ELF-1 (cell line): ENCODE measurements at regions not wholly inside any gene's neighbourhood (a gene's known extent, or its start where the extent isn't known, plus 50 kb on each side); places are given as distances from the start of the nearest gene placed in this dataset.
"Not testable (repeated sequence)": the region's sequence is repeated elsewhere in the genome, so short reads cannot be mapped to it uniquely, and the experiment has no call there.

ENCODE experiments used
- DNase-seq: peaks from one replicate; pipeline ENCODE4 v3.0.0-alpha.2; 2016; ENCODE audit warnings: low read depth, low spot score

DNA sequence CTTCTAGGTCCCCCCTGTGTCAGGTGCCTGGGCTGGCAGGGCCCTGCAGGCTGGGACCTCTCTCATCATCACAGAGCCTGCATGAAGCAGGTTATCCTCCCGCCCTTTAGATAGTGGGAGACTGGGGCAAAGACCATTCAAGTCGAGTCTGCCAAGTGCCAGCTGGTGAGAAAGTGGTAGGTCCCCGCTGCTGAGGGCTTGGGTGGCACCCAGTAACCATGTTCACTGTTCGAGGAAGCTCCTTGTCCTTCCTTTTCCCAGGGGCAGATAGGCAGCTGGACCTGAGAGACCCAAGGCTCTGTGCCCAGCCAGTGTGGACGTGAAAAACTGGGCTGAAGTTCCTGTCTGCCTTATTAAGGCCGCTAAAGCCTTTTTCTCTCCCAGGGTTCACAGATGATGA, 1319.8 kb downstream of the TBC1D22A start:
- no peak for DNase-seq

DNA sequence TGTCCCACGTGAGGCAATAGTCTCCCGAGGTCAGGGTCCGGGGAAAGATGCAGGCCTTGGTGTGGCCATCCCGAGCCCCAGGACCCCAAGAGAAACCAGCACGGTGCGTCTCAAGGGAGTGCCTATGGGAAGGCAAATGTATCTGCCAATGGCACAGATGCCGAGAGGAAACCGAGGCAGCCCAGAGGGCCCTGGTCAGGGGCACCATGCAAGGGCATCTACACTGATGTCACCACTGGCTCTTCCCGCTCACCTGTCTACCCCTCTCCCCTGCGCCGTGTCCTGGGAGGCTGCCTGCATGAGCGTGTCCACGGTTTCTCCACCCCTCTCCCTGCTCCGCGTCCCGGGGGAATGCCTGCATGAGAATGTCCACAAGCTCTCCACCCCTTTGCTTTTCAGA, 1318.8 kb downstream of the TBC1D22A start:
- DNase-seq, result no peak

DNA sequence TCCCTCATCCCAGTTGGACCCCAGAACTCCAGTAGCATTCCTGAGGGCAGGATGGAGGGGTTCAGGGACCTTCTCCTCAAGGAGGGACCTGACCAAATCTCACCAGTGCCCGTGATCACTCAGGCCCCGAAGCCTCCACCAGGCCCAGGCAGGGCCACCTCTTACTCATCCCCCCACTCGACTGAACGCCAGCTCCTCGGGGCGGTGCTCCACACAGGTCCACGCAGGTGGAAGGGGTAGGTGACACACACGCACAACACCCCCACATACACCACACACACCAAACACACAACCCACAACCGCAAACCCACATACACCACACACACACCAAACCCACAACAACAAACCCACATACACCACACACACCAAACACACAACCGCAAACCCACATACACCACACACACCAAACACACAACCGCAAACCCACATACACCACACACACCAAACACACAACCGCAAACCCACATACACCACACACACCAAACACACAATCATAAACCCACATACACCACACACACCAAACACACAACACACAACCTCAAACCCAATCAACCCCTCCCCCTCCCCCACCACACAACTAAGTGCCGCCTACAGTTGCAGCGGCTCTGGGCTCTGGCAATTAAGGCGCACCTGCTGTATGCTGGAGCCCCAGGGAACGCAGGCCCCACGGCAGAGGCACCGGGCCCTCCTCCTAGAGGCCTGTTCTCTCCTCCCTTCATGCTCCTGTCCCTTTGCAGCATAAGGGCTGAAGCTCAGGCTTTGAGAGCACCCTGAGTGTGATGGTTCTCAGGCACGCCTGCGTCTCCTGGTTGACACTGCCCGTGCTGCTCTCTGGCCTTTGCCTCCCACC, 1318.1 kb downstream of the TBC1D22A start:
- DNase-seq, result no peak

DNA sequence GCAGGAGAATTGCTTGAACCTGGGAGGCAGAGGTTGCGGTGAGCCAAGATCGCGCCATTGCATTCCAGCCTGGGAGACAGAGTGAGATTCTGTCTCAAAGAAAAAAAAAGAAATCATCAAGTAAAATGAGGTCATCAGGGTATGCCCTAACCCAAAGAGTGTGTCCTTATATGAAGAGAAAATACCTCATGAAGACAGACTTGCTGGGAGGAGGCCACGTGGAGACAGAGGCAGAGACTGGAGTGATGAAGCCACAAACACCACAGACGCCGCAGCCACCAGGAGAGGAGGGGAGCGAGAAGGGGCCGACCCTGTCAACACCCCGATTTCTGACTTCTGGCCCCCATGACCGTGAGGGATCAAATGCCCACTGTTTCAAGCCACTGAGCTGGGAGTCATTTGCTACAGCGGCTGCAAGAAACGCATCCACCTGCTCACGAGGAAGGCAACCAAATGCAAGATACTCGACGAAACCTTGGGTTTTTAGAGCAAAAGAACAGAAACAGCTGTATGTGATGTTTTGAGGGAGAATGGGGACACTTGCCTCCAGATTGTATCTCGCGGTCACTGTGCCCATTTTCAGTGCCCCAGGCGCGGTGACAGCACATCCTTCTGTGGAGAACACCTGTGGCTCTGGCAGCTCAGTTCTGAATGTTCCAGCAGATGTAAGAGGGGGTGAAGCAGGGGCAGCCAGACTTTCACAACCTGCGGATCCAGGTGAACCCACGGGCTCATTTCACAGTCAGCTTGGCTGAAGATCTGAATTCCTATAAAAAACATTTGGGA, 1317.2 kb downstream of the TBC1D22A start:
- no peak for DNase-seq

DNA sequence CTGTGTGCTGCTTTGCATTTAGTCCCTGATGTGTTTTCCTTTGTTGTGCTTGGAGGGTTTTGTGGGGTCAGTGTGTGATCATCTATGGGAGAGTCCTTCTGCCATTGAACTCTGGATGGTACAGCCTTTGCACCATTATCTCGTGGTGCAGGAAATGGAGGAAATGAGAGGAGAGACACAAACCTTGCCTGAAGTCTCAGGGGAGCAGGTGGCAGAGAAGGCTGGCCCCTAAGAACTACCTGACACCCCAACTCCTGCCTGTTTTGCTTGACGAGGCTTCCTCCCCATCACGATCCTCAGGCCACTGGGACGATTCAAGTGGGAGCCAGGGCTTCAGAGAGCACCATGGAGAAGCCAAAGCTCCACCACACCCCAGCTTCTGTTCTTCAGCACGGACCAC, 1316.4 kb downstream of the TBC1D22A start:
- no peak for DNase-seq

DNA sequence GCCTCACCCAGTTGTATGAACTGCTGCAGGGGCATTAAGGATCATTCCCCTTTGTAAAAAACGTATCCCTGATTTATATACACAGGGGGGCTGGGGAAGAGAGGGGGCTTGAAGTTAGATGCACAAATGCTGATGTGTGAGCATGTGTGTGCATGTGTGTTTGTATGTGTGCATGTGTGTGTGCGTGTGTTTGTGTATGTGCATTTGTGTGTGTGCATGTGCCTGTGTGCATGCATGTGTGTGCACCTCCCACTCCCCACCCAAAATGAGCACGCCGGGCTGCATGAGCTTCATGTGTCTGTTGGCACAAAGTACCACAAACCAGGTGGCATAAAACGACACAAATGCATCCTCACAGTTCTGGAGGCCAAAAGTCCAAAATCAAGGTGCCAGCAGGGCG, 1315.2 kb downstream of the TBC1D22A start:
- no peak for DNase-seq

DNA sequence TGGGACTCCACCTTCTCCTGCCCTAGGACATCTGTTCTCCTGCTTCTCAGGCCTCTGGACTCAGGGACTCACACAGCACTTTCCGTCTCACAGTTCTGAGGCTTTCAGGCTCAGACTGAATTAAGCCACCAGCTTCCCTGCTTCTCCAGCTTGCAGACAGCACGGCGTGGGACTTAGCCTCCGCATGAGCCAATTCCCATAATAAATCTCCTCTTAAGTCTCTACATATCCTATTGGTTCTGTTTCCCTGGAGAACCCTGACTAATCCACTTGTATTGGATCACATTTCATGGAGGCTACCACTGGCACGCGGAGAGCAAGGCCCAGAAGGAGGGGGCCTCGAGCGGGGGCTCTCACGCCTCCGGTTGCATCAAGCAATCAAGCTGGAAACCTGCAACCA, 1313.6 kb downstream of the TBC1D22A start:
- no peak for DNase-seq

DNA sequence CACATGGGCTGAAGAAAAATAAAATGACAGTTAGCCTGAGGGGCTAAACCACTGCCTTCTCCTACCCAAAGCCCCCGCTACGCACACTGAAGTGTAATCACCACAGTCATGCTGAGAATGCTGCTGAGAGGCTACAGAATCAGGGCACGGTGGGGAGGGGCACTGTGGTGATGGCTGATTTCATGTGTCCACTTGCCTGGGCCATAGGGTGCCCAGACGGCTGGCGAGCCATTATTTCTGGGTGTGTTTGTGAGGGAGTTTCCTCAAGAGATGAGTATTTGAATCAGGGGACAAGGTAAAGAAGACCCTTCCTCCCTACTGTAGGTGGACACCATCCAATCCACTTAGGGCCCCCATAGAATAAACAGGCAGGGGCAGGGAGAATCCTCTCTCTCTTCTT, 1313.2 kb downstream of the TBC1D22A start:
- no peak for DNase-seq

DNA sequence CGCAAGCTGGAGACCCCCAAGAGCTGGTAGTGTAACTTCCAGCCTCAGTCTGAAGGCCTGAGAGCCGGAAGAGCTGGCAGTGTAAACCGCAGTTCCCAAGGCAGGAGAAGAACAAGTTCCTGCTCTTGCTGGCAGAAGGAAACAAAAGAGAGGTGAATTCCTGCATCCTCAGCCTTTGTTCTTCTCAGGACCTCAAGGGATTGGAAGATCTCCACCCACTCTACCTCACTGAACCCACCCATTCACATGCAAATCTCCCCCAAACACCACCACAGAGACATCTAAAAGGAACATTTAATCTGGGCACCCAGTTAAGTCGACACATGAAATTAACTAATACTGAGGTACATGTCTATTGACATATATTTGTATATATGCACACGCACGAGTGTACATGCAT, 1310.3 kb downstream of the TBC1D22A start:
- peak; percentile 90 for DNase-seq

DNA sequence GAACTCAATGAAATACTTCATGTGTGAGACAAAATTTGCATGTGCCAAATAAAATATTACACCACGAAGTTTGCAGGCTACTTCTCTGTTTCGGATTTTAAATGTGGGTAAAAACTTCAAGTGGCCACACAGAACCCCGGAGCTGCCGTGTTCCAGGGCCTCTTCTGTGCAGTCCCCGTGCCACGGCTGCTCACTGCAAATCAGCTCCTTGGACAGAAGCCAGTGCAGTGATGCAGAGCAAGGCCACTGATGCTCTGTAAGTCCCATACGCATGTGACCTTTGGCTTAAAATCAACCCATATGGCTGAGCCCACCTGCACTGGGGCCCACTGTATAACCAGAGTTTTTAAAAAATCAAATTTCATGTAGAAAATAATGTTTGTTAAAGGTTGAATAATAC, 1309.4 kb downstream of the TBC1D22A start:
- no peak for DNase-seq

DNA sequence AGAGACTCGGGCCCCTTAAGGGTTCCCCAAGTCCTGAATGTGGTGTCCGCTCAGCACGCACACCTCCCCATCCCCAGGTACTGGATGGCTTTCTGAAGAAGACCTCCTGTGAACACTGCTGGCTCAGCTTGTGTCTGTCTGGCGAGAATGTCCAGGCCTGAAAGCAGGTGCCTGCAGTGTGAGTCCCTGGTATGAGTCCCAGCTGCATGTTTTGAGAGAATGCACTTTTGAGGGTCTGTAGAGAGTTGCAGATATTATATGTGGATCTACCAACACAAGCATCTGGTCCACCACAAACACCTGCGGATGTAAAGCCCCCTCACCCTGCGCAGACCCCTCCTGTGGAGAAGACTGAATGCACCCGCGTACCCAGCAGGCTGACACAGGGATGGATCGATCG, 1308.9 kb downstream of the TBC1D22A start:
- DNase-seq, result no peak

DNA sequence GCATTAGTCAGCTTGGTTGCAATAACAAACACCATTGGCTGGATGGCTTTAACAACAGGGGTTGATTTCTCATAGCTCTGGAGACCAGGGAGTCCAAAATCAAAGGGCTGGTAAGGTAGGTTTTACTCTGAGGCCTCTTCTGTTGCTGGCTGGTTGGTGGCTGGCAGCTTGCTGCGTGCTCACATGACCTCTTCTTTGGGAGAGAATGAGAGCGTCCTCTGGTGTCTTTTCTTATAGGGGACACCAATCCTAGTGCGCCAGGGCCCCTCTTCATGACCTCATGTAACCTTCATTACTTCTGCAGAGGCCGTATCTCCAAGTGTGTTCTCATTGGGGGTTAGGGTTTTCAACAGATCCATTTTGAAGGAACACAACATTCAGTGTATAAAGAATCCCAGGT, 1308.3 kb downstream of the TBC1D22A start:
- DNase-seq, result peak; percentile 54

DNA sequence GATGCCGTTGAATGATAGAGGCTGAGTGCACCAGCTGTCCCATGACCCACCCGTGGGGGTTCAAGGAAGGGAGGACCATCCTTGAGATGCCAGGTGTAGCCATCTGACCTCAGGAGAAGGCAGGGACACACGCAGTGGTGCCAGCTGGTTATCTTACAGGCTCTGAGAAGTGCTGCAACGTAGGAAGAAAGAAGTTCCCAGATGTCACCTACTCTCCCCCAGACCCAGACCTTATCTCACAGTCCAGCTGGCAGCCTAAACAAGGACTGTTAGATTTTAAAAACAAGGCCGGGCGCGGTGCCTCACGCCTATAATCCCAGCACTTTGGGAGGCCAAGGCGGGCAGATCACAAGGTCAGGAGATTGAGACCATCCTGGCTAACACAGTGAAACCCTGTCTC, 1307.6 kb downstream of the TBC1D22A start:
- no peak for DNase-seq

DNA sequence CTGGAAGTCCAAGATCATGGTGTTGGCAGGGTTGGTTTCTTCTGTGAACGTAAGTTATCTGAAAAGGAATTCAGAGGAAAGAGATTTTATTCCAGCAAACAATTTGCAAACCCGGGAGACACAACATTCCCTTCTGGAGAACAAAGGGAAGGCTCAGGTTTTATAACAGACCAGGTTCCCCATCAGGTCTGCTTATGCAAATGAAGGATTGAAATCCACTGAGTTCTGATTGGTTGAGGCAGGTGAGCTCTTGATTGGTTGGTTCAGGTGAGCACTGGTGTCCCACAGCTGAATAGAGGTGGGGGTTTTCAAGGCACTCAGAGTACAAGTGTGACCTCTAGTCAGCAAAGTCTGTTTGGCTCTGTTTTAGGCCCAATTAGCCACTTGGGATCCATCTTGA, 1306.8 kb downstream of the TBC1D22A start:
- DNase-seq, result no peak

DNA sequence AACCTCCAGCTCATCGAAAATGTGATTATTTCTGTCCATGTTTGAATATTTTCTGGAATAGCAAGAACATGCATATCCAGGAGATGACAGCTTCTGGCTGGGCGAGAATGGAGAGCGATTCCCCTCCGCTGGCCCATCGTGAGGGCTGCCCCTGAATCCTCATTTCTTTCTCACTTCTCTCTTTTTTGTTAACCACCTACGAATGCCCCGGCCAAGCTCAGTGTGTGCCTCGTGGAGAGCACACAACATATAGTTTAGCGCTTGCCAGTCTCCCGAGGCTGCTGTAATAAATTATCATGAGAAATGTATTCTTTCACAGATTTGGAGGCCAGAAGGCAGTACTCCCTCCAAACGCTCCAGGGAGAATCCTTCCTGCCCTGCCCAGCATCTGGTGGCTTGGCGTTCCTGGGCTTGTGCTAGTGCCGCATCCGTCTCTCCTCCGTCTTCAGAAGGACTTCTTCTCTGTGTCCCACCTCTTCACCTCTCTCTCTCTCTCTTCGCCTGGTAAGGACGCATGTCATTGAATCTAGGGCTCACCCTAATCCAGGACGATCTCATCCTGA, 1306.0 kb downstream of the TBC1D22A start:
- no peak for DNase-seq

DNA sequence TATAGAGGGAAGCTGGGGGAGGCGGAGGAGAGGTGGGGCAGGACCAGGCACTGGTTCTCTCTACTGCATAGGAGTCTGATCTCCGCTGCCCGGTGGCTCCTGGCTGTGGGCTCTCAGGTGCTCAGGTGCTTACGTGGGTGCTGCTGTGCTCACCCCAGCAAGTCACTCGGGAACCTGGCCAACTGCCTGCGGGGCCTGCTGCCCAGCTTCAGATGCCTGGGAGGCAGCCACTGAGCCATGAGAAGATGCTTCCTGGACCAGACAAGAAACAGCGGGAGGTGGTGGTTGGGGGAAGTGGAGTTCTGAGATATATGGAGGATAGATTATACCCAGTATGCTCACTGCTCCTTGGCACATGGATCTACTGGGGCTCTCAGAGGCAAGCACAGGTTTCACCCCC, 1303.4 kb downstream of the TBC1D22A start:
- no peak for DNase-seq

DNA sequence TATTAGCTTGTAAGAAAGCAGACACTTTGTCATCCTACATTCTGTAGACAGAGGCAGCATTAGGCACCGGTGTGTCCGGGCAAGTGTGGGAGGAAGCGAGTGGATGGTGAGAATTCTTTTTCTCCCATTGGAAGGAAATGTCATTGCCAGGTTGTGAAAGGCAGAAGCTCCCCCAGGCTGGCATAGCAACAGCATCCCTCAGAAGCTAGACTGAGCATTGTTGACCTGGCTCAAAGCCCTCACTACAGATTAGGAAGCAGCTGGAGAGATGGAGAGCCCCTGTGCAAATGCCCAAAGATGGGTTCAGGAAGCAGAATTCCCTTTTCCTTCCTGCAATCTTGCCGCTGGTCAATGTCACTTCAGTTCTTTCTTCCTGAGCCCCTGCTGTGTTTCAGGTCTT, 1299.3 kb downstream of the TBC1D22A start:
- DNase-seq, result no peak

DNA sequence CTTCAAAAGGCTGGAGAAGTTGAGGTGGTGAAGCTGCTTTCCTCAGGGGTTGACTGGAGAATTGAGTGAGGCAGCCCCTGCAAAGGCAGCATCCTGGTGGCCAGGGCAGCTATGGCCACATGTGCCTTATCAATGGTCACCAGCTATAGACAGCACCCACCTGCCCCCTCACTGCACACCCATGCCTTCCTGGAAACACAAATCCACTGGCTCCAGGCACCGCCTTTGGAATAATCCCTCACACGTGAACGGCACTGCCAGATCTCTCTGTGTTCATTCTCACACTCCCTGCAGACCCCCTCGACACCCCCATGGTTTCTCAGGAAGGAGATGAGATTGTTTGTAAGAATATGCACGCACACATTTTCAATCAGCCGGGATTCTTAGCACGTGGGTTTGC, 1297.8 kb downstream of the TBC1D22A start:
- no peak for DNase-seq

DNA sequence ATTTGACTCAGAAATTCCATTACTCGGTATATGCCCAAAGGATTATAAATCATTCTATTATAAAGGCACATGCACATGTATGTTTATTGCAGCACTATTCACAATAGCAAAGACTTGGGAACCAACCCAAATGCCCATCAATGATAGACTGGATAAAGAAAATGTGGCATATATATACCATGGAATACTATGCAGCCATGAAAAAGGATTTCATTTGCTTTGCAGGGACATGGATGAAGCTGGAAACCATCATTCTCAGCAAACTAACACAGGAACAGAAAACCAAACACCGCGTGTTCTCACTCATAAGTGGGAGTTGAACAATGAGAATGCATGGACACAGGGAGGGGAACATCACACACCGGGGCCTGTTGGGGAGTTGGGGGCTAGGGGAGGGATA, 1297.1 kb downstream of the TBC1D22A start:
- DNase-seq, result not testable (repeated sequence)

DNA sequence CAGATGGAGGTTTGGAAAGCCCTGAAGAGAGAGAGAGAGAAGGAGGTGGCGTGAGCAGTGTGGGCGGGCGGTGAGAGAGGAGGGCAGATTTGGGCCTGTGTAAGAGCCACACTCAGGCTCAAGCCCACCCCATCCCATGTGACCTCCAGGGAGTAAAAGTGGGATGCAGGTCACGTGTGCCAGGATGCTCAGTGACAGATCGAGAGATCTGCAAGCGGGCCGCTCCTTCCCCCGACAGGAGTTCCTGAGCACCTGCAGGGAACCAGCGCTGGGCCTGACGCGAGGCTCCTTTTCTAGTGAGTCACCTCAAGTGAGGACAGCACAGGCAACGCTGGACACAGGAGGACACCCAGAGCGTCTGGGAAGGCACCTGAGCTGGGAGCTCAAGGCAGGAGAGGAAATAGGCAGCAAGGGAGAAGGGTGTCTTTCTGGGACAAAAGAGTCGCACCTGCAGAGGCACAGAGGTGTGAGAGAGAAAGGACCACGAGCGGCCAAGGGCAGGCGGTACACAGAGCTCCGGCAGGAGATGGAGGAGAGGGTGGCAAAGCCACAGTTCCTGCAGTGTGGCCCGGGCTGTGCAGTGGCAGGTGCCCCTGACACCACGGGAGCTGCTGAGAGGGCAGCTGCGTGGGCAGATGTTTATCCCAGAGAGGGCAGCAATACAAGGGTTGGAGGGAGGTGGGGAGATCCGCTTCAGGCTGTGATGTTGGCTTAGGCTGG, 1294.8 kb downstream of the TBC1D22A start:
- DNase-seq, result no peak

DNA sequence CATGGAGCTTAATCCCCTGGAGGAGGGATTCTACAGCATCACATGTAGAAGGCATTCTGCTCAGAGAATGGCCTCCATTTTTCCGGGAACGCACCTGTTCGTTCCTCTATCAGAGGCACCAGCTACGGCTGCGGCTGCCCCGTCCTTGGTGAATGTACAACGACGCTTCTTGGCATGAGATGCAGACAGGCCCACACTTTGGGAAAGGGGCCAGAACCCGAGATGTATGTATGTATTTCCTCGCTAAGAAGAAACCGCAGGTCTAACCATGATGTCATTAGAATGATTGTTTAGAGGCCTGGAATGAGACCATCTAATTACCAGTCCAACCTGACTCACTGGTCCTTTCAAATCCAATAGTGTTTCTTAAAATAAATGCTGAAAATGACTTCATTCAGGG, 1293.4 kb downstream of the TBC1D22A start:
- DNase-seq, result no peak

DNA sequence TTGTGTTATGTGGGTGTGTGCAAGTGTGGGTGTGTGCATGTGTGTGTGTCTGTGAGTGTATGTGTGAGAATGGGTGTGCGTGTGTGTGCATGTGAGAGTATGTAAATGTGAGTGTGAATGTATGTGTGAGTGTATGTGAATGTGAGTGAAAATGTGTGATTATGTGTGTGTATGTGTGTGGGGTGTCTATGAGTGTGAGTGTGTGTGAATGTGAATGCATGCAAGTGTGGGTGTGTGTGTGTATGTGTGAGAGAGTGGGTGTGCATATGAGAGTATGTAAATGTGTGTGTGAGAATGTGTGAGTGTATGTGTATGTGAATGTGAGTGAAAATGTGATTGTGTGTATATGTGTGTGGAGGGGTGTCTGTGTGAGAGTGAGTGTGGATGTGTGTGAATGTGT, 1292.7 kb downstream of the TBC1D22A start:
- DNase-seq, result no peak
